GM06990 (cell line): ENCODE measurements at regions not wholly inside any gene's neighbourhood (a gene's known extent, or its start where the extent isn't known, plus 50 kb on each side); places are given as distances from the start of the nearest gene placed in this dataset.

Experiments used
- DNase-seq: peaks from one replicate; pipeline ENCODE4 v3.0.0-alpha.2; 2011; ENCODE audit not compliant: insufficient read length; ENCODE audit errors: extremely low read depth
- H3K27me3 ChIP-seq: replicated peaks from 2 replicates; pipeline ENCODE4 v1.6.0; 2011; ENCODE audit warnings: low read length; ENCODE audit not compliant: control insufficient read depth, insufficient read depth
- H3K36me3 ChIP-seq: 2 replicates; pipeline ENCODE4 v1.5.1; 2011; ENCODE audit warnings: low read length; ENCODE audit not compliant: control insufficient read depth, insufficient read depth
- H3K4me3 ChIP-seq: replicated peaks from 2 replicates; pipeline ENCODE4 v1.5.1; 2011; ENCODE audit warnings: low read depth, mild to moderate bottlenecking, control low read depth, low read length
- CTCF ChIP-seq: IDR thresholded peaks from 2 replicates; pipeline ENCODE4 v1.5.1; 2011; ENCODE audit warnings: low read length, control low read depth, mild to moderate bottlenecking, inconsistent platforms; ENCODE audit not compliant: insufficient read depth, poor library complexity, severe bottlenecking

GRCh38 chr21:17674106-17674505 lies 61.4 kb upstream of the BTG3 start:
- no peak for DNase-seq
- Histone ChIP-seq H3K36me3 (no peaks in the 10 kb centered on the region), H3K27me3 (no peaks in the 10 kb centered on the region), H3K4me3 (no peak overlapping the region)
- no peak for TF ChIP-seq CTCF

GRCh38 chr21:17673261-17674020 lies 60.7 kb upstream of the BTG3 start:
- Histone ChIP-seq H3K27me3 (no peaks in the 10 kb centered on the region), H3K4me3 (no peak overlapping the region), H3K36me3 (no peaks in the 10 kb centered on the region)
- no peak for TF ChIP-seq CTCF
- DNase-seq: no peak

- H3K4me3 ChIP-seq: no peak overlapping the region
- no peaks in the 10 kb centered on the region for H3K36me3 ChIP-seq
- TF ChIP-seq CTCF: no peak
- no peak for DNase-seq
- H3K27me3 ChIP-seq: no peaks in the 10 kb centered on the region
Measured at GRCh38 chr21:17671733-17672132, 59.0 kb upstream of the BTG3 start.

- TF ChIP-seq CTCF: no peak
- DNase-seq: no peak
- no peaks in the 10 kb centered on the region for H3K36me3 ChIP-seq
- H3K27me3 ChIP-seq: no peaks in the 10 kb centered on the region
- no peak overlapping the region for H3K4me3 ChIP-seq
Measured at GRCh38 chr21:17668479-17669140, 55.9 kb upstream of the BTG3 start.

GRCh38 chr21:17667256-17667655 lies 54.6 kb upstream of the BTG3 start:
- no peak for DNase-seq
- no peak for TF ChIP-seq CTCF
- H3K4me3 ChIP-seq: no peak overlapping the region

More at GRCh38 chr21:17667256-17667655, 54.6 kb upstream of the BTG3 start:
- no peaks in the 10 kb centered on the region for H3K36me3 ChIP-seq
- H3K27me3 ChIP-seq: no peaks in the 10 kb centered on the region
